Erythroblast (primary cell): ENCODE measurements at regions not wholly inside any gene's neighbourhood (a gene's known extent, or its start where the extent isn't known, plus 50 kb on each side); places are given as distances from the start of the nearest gene placed in this dataset.

Experiments
- GATA1 ChIP-seq: IDR thresholded peaks from 2 replicates; pipeline ENCODE4 v1.6.1; 2011; ENCODE audit warnings: low read depth, mild to moderate bottlenecking, control low read depth, low read length, moderate library complexity
- POLR2A ChIP-seq: IDR thresholded peaks from 2 replicates; pipeline ENCODE4 v1.6.1; 2011; ENCODE audit warnings: mild to moderate bottlenecking, low read length

DNA sequence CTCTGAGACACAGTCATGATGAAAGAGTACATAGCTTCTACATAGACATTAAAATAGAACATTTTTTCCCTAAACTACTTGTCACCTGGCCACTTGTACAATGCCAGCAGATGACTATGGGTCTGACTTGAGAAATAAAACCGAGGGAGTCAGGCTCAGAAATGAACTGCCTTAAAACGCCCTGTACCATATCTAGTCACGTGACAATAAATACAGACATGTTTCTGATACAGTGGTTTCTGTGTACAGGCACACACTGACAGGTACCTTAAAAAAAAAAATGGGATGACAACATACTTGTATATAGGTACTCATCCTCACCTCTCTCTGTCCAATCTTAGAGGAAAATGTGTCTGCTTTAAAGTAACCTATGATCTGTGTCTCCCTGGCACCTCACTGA, 144.1 kb downstream of the SH3BGRL2 start:
- no peak for TF ChIP-seq POLR2A
- no peak for TF ChIP-seq GATA1
